Transverse colon (tissue), 4 donors: ENCODE measurements at regions not wholly inside any gene's neighbourhood (a gene's known extent, or its start where the extent isn't known, plus 50 kb on each side); places are given as distances from the start of the nearest gene placed in this dataset.

Experiments
- DNase-seq: peaks from one replicate; pipeline ENCODE4 v3.0.0-alpha.2; 2019
- H3K27ac ChIP-seq, 4 donors: fragments of 200-600 bp; sonication (generic); 2 replicates each; pipeline ENCODE4 v1.5.1; 2016 to 2018; ENCODE audit warnings: inconsistent platforms in 4 of 4
- H3K27me3 ChIP-seq: fragments of 200-600 bp; sonication (generic); 2 replicates; pipeline ENCODE4 v1.5.1; 2017; ENCODE audit warnings: inconsistent platforms
- H3K36me3 ChIP-seq, 4 donors: fragments of 200-600 bp; sonication (generic); 2 replicates each; pipeline ENCODE4 v1.5.1; 2017 to 2019; ENCODE audit warnings: inconsistent platforms in 4 of 4
- H3K4me1 ChIP-seq, 4 donors: fragments of 200-600 bp; sonication (generic); 2 replicates each; pipeline ENCODE4 v1.5.1; 2017 to 2020; ENCODE audit warnings: inconsistent platforms in 4 of 4
- H3K4me3 ChIP-seq, 4 donors: fragments of 200-600 bp; sonication (generic); 1 replicate in 1 of 4; 2 replicates in 3 of 4; pipeline versions ENCODE4 v1.5.1 to v1.6.1; 2017 to 2019; ENCODE audit warnings: inconsistent platforms in 4 of 4
- H3K9me3 ChIP-seq, 2 donors: fragments of 200-600 bp; sonication (generic); 2 replicates each; pipeline ENCODE4 v1.5.1; 2017 to 2019; ENCODE audit warnings: inconsistent platforms in 2 of 2
- EP300 ChIP-seq: sonication (generic); formaldehyde crosslinking; IDR thresholded peaks from one replicate; pipeline ENCODE4 v1.6.1; 2017; ENCODE audit warnings: antibody characterized with exemption, low read depth
- POLR2A ChIP-seq: fragments of 450-650 bp; IDR thresholded peaks from one replicate; pipeline ENCODE4 v1.6.1; 2016; ENCODE audit warnings: antibody characterized with exemption, mild to moderate bottlenecking, moderate library complexity
- POLR2AphosphoS5 ChIP-seq, 3 donors: sonication (generic); formaldehyde crosslinking; IDR thresholded peaks; one replicate each; pipeline ENCODE4 v1.6.1; 2016; ENCODE audit warnings: antibody characterized with exemption in 3 of 3
- WGBS, 2 donors: methylation state at CpG; one replicate each; pipeline ENCODE4 v1.1.5; 2018; ENCODE audit warnings: low coverage in 1 of 2; 5-methylcytosine and 5-hydroxymethylcytosine counted together
- in situ Hi-C, 4 donors: fragments of 200-750 bp; cut with MboI; loops; one replicate each; pipeline versions ENCODE4 v1.15.0 to v1.15.1; 2017; ENCODE audit warnings: low sequenced_read_pairs in 3 of 4, low pct_ligation_motif_present in 1 of 4, low pct_unique_long_range_greater_than_20kb in 1 of 4
- intact Hi-C: fragments of 100-400 bp; cut with DNase I; formaldehyde crosslinking; loops from one replicate; pipeline ENCODE4 v1.15.1; 2023; ENCODE audit warnings: low total_unique reads
- TF ChIP-seq, protein P1 (sequence below), 5 experiments: fragments of 200-600 bp in 3 of 5; fragments of 450-650 bp in 2 of 5; sonication (generic) in 3 of 5; IDR thresholded peaks; 1 replicate in 2 of 5; 2 replicates in 3 of 5; pipeline ENCODE4 v1.5.1; 2016 to 2017; ENCODE audit warnings: antibody characterized with exemption in 5 of 5, inconsistent platforms in 3 of 5, mild to moderate bottlenecking in 2 of 5, moderate library complexity in 1 of 5

- TF ChIP-seq POLR2A: no peak
- in situ Hi-C loops (no loop called here), intact Hi-C loops (no loop called here)
- Histone ChIP-seq H3K4me3 (no peak overlapping the region), H3K4me1 (peaks cover 0 to 28% (median 24%) of the 10 kb centered on the region in 4 donors), H3K27ac (peak overlapping the region in 2 of 4 donors; percentile 56 to 71), H3K27me3 (no peaks in the 10 kb centered on the region), H3K9me3 (no peaks in the 10 kb centered on the region), H3K36me3 (no peaks in the 10 kb centered on the region)
- DNase-seq: no peak
- 77 to 96% methylated on average over 4 to 7 of the region's 7 CpGs for WGBS, 2 donors
Observed at GRCh38 chr6:11328613-11329247, 96.3 kb upstream of the NEDD9 start.

DNA sequence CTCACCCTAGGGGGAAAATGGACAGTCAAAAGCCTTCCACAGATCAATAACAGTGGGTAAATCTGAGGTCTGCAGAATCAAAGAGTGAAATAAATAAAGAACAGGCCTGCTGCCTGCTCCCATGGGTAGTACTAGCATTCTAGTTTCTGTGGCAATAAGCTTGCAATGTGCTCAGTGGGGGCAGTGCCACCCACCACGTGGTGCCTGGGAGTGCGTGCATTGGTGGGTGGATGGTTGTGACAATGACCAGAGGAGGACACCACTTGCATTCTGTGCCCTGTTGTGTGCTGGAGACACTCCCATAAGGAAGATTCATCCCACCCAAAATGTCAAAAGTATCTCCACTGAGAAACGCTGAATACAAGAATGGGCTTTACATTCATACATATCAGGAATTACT is 95.5 kb upstream of the NEDD9 start:
- TF ChIP-seq, protein P1, sequence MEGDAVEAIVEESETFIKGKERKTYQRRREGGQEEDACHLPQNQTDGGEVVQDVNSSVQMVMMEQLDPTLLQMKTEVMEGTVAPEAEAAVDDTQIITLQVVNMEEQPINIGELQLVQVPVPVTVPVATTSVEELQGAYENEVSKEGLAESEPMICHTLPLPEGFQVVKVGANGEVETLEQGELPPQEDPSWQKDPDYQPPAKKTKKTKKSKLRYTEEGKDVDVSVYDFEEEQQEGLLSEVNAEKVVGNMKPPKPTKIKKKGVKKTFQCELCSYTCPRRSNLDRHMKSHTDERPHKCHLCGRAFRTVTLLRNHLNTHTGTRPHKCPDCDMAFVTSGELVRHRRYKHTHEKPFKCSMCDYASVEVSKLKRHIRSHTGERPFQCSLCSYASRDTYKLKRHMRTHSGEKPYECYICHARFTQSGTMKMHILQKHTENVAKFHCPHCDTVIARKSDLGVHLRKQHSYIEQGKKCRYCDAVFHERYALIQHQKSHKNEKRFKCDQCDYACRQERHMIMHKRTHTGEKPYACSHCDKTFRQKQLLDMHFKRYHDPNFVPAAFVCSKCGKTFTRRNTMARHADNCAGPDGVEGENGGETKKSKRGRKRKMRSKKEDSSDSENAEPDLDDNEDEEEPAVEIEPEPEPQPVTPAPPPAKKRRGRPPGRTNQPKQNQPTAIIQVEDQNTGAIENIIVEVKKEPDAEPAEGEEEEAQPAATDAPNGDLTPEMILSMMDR (IDR thresholded peaks at IDR 0.05): no peak
- TF ChIP-seq POLR2A: no peak
- TF ChIP-seq EP300: no peak
- TF ChIP-seq POLR2AphosphoS5 (IDR thresholded peaks at IDR 0.05): no peak
- H3K9me3 ChIP-seq: no peaks in the 10 kb centered on the region

DNA sequence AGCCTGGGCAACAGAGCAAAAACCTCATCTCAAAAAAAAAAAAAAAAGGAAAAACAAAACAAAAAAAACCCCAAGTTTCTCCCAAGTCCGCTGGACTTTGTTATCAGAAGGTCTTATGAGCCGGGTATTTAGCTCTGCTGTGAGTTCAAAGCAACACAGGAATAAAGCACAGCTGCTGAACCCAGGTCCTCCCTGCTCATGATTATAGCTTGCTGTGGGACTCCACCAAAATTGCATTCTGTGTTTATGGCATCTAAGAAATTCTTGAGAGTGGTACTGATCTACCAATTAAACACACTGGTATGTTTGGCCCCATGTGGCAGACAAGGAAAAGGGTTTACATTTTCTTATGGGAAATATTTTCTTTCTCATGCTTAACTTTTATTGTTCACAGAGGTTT is 93.6 kb upstream of the NEDD9 start:
- Histone ChIP-seq H3K9me3 (no peaks in the 10 kb centered on the region), H3K4me1 (peaks cover 0 to 26% (median 22%) of the 10 kb centered on the region in 4 donors), H3K27me3 (no peaks in the 10 kb centered on the region), H3K4me3 (no peak overlapping the region), H3K36me3 (no peaks in the 10 kb centered on the region), H3K27ac (no peak overlapping the region)
- WGBS, 2 donors: 24 to 58% methylated on average over 2 of the region's 2 CpGs
- intact Hi-C loops: no loop called here
- no peak for TF ChIP-seq POLR2AphosphoS5 (IDR thresholded peaks at IDR 0.05)
- TF ChIP-seq POLR2A: no peak
- TF ChIP-seq, protein P1 (IDR thresholded peaks at IDR 0.05): no peak
- TF ChIP-seq EP300: no peak
- in situ Hi-C loops: no loop called here
- DNase-seq: no peak

More for the DNA sequence above, 95.5 kb upstream of the NEDD9 start:
- no peaks in the 10 kb centered on the region for H3K27me3 ChIP-seq
- no peak for DNase-seq
- H3K4me3 ChIP-seq: no peak overlapping the region
- 94 to 100% methylated on average over 1 to 3 of the region's 3 CpGs for WGBS, 2 donors
- intact Hi-C loops: no loop called here
- in situ Hi-C loops: no loop called here
- H3K36me3 ChIP-seq: no peaks in the 10 kb centered on the region
- no peak overlapping the region for H3K27ac ChIP-seq
- H3K4me1 ChIP-seq: peaks cover 0 to 28% (median 24%) of the 10 kb centered on the region in 4 donors

GRCh38 chr6:11324453-11325015 is 92.1 kb upstream of the NEDD9 start:
- WGBS, 2 donors: 90% methylated on average over 6 of the region's 6 CpGs; no CpG with 5 or more reads in 1 of the 2 donors
- in situ Hi-C loops: no loop called here
- DNase-seq: no peak
- Histone ChIP-seq H3K9me3 (no peaks in the 10 kb centered on the region), H3K36me3 (no peaks in the 10 kb centered on the region), H3K27ac (no peak overlapping the region), H3K4me3 (no peak overlapping the region), H3K4me1 (peaks cover 0 to 11% (median 7%) of the 10 kb centered on the region in 4 donors), H3K27me3 (no peaks in the 10 kb centered on the region)
- no peak for TF ChIP-seq POLR2AphosphoS5 (IDR thresholded peaks at IDR 0.05)
- no peak for TF ChIP-seq POLR2A
- intact Hi-C loops: no loop called here

DNA sequence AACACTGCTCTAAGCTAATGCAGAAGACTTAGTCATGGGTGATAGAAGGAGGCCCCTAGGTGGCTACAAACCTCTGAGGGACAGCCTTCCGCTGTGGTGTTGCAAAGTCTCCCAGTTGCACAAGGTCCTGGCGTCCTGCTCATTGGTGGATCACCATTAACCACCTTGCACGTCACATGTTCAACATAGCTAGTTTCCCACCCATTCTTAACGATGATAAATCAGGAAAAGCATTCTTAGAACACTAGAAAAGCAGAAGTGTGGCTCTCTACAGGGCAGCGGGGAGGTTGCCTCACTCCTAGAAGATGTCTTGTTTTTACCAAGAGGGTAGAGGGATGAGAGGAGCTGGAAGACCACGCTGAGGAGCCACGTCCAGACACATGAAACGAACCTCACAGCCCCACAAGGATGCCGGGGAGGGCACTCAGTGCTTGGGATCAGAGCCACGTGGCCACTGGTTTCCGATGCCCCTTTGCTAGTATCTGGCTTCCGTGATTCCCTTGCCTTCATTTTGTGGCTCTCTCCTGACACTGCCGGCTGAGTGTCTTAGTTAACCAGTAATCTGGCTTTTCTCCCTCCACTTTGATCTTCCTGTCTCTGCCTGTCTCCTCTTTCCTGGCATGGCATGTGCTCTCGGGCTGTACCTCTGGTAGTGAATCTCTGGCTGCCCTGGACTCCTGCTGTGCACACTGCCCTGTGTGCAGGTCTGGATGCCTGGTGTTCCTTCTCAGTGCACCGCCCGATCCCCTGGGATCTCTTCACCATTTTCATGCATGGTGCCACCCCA is 91.4 kb upstream of the NEDD9 start:
- TF ChIP-seq, protein P1 (IDR thresholded peaks at IDR 0.05): no peak
- TF ChIP-seq POLR2A (no peak), POLR2AphosphoS5 (IDR thresholded peaks at IDR 0.05) (no peak), EP300 (no peak)
- Histone ChIP-seq H3K36me3 (no peaks in the 10 kb centered on the region), H3K4me1 (peaks cover 3 to 10% (median 5%) of the 10 kb centered on the region in 4 donors), H3K4me3 (no peak overlapping the region), H3K9me3 (no peaks in the 10 kb centered on the region), H3K27ac (no peak overlapping the region), H3K27me3 (no peaks in the 10 kb centered on the region)
- in situ Hi-C loops (no loop called here), intact Hi-C loops (no loop called here)
- DNase-seq: no peak
- 60 to 82% methylated on average over 1 to 16 of the region's 16 CpGs for WGBS, 2 donors
